ENCODE measurements at regions not wholly inside any gene's neighbourhood (a gene's known extent, or its start where the extent isn't known, plus 50 kb on each side); places are given as distances from the start of the nearest gene placed in this dataset.

GRCh38 chr18:28916456-28916855 is 739.5 kb upstream of the CDH2 start:
- no peak for DNase-seq (ENCODE audit: low read depth in 1 of 2, low spot score in 1 of 2)
- in situ Hi-C loops (cut with HindIII; ENCODE audit: low pct_unique_long_range_greater_than_20kb, low sequenced_read_pairs): no loop called here
- TF ChIP-seq JUND (IDR thresholded peaks at IDR 0.05; ENCODE audit: low read depth): no peak

GRCh38 chr18:28905509-28905908 is 728.6 kb upstream of the CDH2 start:
- in situ Hi-C loops (cut with HindIII; ENCODE audit: low pct_unique_long_range_greater_than_20kb, low sequenced_read_pairs): no loop called here
- TF ChIP-seq JUND (IDR thresholded peaks at IDR 0.05; ENCODE audit: low read depth): no peak
- DNase-seq (ENCODE audit: low read depth in 1 of 2, low spot score in 1 of 2): no peak

- no peak for DNase-seq (ENCODE audit: low read depth in 1 of 2, low spot score in 1 of 2)
- in situ Hi-C loops (cut with HindIII; ENCODE audit: low pct_unique_long_range_greater_than_20kb, low sequenced_read_pairs): no loop called here
- TF ChIP-seq JUND (IDR thresholded peaks at IDR 0.05; ENCODE audit: low read depth): no peak
These were observed 727.9 kb upstream of the CDH2 start for GRCh38 chr18:28904789-28905364.

DNA sequence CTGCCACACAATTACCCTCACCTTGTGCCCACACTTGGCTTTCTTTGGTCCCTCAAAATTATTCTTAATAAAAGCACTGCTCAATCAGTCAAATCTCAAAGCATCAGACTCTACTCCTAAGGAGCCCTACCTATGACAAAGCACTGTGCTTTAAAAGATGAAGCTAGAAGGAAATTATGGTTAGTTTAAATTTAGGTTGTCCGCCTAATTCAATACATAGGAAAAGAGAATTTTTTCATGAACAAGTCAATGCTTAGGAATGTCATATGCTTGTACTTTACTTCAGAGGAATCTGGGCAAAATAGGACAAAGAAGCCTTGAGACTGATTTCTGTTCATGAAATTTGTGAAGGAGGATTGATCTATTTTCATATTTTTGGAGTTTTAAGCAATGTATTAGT is 726.4 kb upstream of the CDH2 start:
- in situ Hi-C loops (cut with HindIII; ENCODE audit: low pct_unique_long_range_greater_than_20kb, low sequenced_read_pairs): no loop called here
- no peak for DNase-seq (ENCODE audit: low read depth in 1 of 2, low spot score in 1 of 2)
- TF ChIP-seq JUND (IDR thresholded peaks at IDR 0.05; ENCODE audit: low read depth): no peak

DNA sequence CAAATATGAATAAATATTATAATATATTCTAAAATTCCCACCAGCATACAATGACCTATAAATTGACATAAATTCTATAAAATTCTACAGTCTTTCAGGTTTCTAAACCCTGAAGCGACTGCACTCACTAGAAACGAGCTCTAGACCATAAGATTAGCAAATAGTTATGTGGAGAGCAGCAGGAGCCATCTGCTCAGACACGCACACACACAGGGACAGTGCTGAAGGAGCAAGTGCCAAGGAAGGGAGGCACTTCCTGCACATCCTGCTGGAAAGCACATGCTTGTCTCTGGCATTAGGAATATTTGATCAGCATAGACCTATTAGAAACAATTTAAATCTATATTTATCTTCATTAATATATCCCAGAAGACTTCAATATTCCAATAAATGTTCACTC is 713.9 kb upstream of the CDH2 start:
- no peak for DNase-seq (ENCODE audit: low read depth in 1 of 2, low spot score in 1 of 2)
- no peak for TF ChIP-seq JUND (IDR thresholded peaks at IDR 0.05; ENCODE audit: low read depth)
- in situ Hi-C loops (cut with HindIII; ENCODE audit: low pct_unique_long_range_greater_than_20kb, low sequenced_read_pairs): no loop called here

GRCh38 chr18:28884304-28884703 is 707.4 kb upstream of the CDH2 start:
- in situ Hi-C loops (cut with HindIII; ENCODE audit: low pct_unique_long_range_greater_than_20kb, low sequenced_read_pairs): no loop called here
- DNase-seq (ENCODE audit: low read depth in 1 of 2, low spot score in 1 of 2): no peak
- TF ChIP-seq JUND (IDR thresholded peaks at IDR 0.05; ENCODE audit: low read depth): no peak

GRCh38 chr18:28880856-28881255 is 703.9 kb upstream of the CDH2 start:
- DNase-seq (ENCODE audit: low read depth in 1 of 2, low spot score in 1 of 2): no peak
- in situ Hi-C loops (cut with HindIII; ENCODE audit: low pct_unique_long_range_greater_than_20kb, low sequenced_read_pairs): no loop called here
- TF ChIP-seq JUND (IDR thresholded peaks at IDR 0.05; ENCODE audit: low read depth): no peak

- in situ Hi-C loops (cut with HindIII; ENCODE audit: low pct_unique_long_range_greater_than_20kb, low sequenced_read_pairs): no loop called here
- no peak for DNase-seq (ENCODE audit: low read depth in 1 of 2, low spot score in 1 of 2)
- no peak for TF ChIP-seq JUND (IDR thresholded peaks at IDR 0.05; ENCODE audit: low read depth)
These were observed 698.1 kb upstream of the CDH2 start for GRCh38 chr18:28875059-28875458.

DNA sequence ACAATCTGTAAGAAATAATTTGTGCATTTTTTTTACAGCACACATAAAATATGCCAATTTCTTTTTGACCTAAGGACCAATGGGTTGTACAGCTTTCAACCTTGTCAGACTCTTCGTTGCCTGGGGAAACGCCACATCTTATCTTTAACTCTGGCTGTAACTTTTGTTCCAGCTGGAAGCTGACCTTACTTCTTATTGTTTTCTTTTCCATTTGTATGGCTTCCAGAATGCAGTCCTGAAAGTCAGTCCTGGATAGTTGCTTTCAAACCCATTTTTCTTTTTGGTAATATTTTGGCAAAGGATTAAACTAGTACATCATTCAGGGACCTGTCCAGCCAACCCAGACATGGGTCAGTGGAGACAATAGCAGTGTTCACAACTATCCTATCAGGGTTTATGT is 686.5 kb upstream of the CDH2 start:
- in situ Hi-C loops (cut with HindIII; ENCODE audit: low pct_unique_long_range_greater_than_20kb, low sequenced_read_pairs): no loop called here
- no peak for DNase-seq (ENCODE audit: low read depth in 1 of 2, low spot score in 1 of 2)
- no peak for TF ChIP-seq JUND (IDR thresholded peaks at IDR 0.05; ENCODE audit: low read depth)

GRCh38 chr18:28858248-28858647 is 681.3 kb upstream of the CDH2 start:
- no peak for TF ChIP-seq JUND (IDR thresholded peaks at IDR 0.05; ENCODE audit: low read depth)
- no peak for DNase-seq (ENCODE audit: low read depth in 1 of 2, low spot score in 1 of 2)
- in situ Hi-C loops (cut with HindIII; ENCODE audit: low pct_unique_long_range_greater_than_20kb, low sequenced_read_pairs): no loop called here

- no peak for TF ChIP-seq JUND (IDR thresholded peaks at IDR 0.05; ENCODE audit: low read depth)
- in situ Hi-C loops (cut with HindIII; ENCODE audit: low pct_unique_long_range_greater_than_20kb, low sequenced_read_pairs): no loop called here
- DNase-seq (ENCODE audit: low read depth in 1 of 2, low spot score in 1 of 2): no peak
These were observed 679.1 kb upstream of the CDH2 start for GRCh38 chr18:28855989-28856388.

- in situ Hi-C loops (cut with HindIII; ENCODE audit: low pct_unique_long_range_greater_than_20kb, low sequenced_read_pairs): no loop called here
- no peak for TF ChIP-seq JUND (IDR thresholded peaks at IDR 0.05; ENCODE audit: low read depth)
- no peak for DNase-seq (ENCODE audit: low read depth in 1 of 2, low spot score in 1 of 2)
These were observed 678.6 kb upstream of the CDH2 start for GRCh38 chr18:28855524-28855923.

- no peak for DNase-seq (ENCODE audit: low read depth in 1 of 2, low spot score in 1 of 2)
- no peak for TF ChIP-seq JUND (IDR thresholded peaks at IDR 0.05; ENCODE audit: low read depth)
- in situ Hi-C loops (cut with HindIII; ENCODE audit: low pct_unique_long_range_greater_than_20kb, low sequenced_read_pairs): no loop called here
These were observed 678.0 kb upstream of the CDH2 start for GRCh38 chr18:28854964-28855363.

GRCh38 chr18:28846958-28847357 is 670.0 kb upstream of the CDH2 start:
- TF ChIP-seq JUND (IDR thresholded peaks at IDR 0.05; ENCODE audit: low read depth): no peak
- in situ Hi-C loops (cut with HindIII; ENCODE audit: low pct_unique_long_range_greater_than_20kb, low sequenced_read_pairs): no loop called here
- DNase-seq (ENCODE audit: low read depth in 1 of 2, low spot score in 1 of 2): no peak
